Body of pancreas (tissue), 4 donors: ENCODE measurements at regions not wholly inside any gene's neighbourhood (a gene's known extent, or its start where the extent isn't known, plus 50 kb on each side); places are given as distances from the start of the nearest gene placed in this dataset.

Source experiments
- CTCF ChIP-seq, 7 experiments: fragments of 450-650 bp in 4 of 7; fragments of 200-600 bp in 3 of 7; sonication (generic) in 3 of 7; IDR thresholded peaks; one replicate each; pipeline ENCODE4 v1.5.1; 2016 to 2019; ENCODE audit warnings: antibody characterized with exemption in 7 of 7
- POLR2A ChIP-seq, 3 donors: fragments of 450-650 bp; IDR thresholded peaks; one replicate each; pipeline ENCODE4 v1.6.1; 2016; ENCODE audit warnings: antibody characterized with exemption in 3 of 3, mild to moderate bottlenecking in 2 of 3

- TF ChIP-seq CTCF (IDR thresholded peaks at IDR 0.05) (no peak), POLR2A (IDR thresholded peaks at IDR 0.05) (no peak)
Observed at GRCh38 chr4:167987285-167987684, 105.1 kb upstream of the ANXA10 start.
